Stomach (tissue), 8 donors: ENCODE measurements at regions not wholly inside any gene's neighbourhood (a gene's known extent, or its start where the extent isn't known, plus 50 kb on each side); places are given as distances from the start of the nearest gene placed in this dataset.

ENCODE experiments used
- DNase-seq, 2 donors: peaks; one replicate each; pipeline versions ENCODE4 v3.0.0 to v3.0.0-alpha.2; 2013 to 2019
- H3K27ac ChIP-seq, 5 donors: fragments of 200-600 bp in 4 of 5; sonication (generic) in 4 of 5; one replicate each; pipeline ENCODE4 v1.5.1; 2013 to 2019; ENCODE audit warnings: mild to moderate bottlenecking in 1 of 5, moderate library complexity in 1 of 5
- H3K27me3 ChIP-seq, 3 donors: fragments of 200-600 bp; sonication (generic); one replicate each; pipeline ENCODE4 v1.5.1; 2017 to 2019; ENCODE audit warnings: mixed run types in 1 of 3
- H3K36me3 ChIP-seq, 4 donors: fragments of 200-600 bp; sonication (generic); 1 replicate in 3 of 4; 2 replicates in 1 of 4; pipeline ENCODE4 v1.5.1; 2016 to 2019
- H3K4me1 ChIP-seq, 4 donors: fragments of 200-600 bp; sonication (generic); one replicate each; pipeline ENCODE4 v1.5.1; 2016 to 2019
- H3K4me3 ChIP-seq, 4 donors: fragments of 200-600 bp; sonication (generic) in 3 of 4; one replicate each; pipeline ENCODE4 v1.5.1; 2016 to 2019; ENCODE audit warnings: mild to moderate bottlenecking in 1 of 4
- H3K9me3 ChIP-seq, 4 donors: fragments of 200-600 bp; sonication (generic); one replicate each; pipeline ENCODE4 v1.5.1; 2016 to 2019
- EP300 ChIP-seq: sonication (generic); formaldehyde crosslinking; IDR thresholded peaks from one replicate; pipeline ENCODE4 v1.6.1; 2017; ENCODE audit warnings: antibody characterized with exemption
- POLR2A ChIP-seq, 4 donors: fragments of 450-650 bp; IDR thresholded peaks; one replicate each; pipeline ENCODE4 v1.6.1; 2016; ENCODE audit warnings: antibody characterized with exemption in 4 of 4, control low read depth in 2 of 4, mild to moderate bottlenecking in 1 of 4, moderate library complexity in 1 of 4
- POLR2AphosphoS5 ChIP-seq, 3 donors: sonication (generic); formaldehyde crosslinking; IDR thresholded peaks; one replicate each; pipeline ENCODE4 v1.6.1; 2016; ENCODE audit warnings: antibody characterized with exemption in 3 of 3
- WGBS, 5 donors: extraction: QIAGEN DNeasy Blood & Tissue Kit in 3 of 5; methylation state at CpG; one replicate each; pipeline versions ENCODE4 v1.1.5 to v1.1.7; 2013 to 2018; 5-methylcytosine and 5-hydroxymethylcytosine counted together
- intact Hi-C: fragments of 100-400 bp; cut with DNase I; formaldehyde crosslinking; loops from one replicate; pipeline ENCODE4 v1.15.1; 2023; ENCODE audit warnings: low total_unique reads
- TF ChIP-seq, protein P1 (sequence below), 7 experiments: fragments of 450-650 bp in 4 of 7; fragments of 200-600 bp in 3 of 7; sonication (generic) in 3 of 7; IDR thresholded peaks; one replicate each; pipeline ENCODE4 v1.5.1; 2016 to 2019; ENCODE audit warnings: antibody characterized with exemption in 7 of 7, control low read depth in 2 of 7, mild to moderate bottlenecking in 1 of 7
- donor health status: healthy with polysubstance abuse.
- donor health status: Bipolar disorder and iron deficiency.
- donor health status: healthy.

- Histone ChIP-seq H3K4me1 (peaks cover 0 to 44% (median 11%) of the 10 kb centered on the region in 4 donors), H3K27ac (no peak overlapping the region), H3K27me3 (no peaks in the 10 kb centered on the region), H3K9me3 (no peaks in the 10 kb centered on the region), H3K36me3 (no peaks in the 10 kb centered on the region), H3K4me3 (no peak overlapping the region)
- intact Hi-C loops = no loop called here
- TF ChIP-seq POLR2A (IDR thresholded peaks at IDR 0.05) (no peak), POLR2AphosphoS5 (IDR thresholded peaks at IDR 0.05) (no peak), EP300 (no peak)
- TF ChIP-seq, protein P1, sequence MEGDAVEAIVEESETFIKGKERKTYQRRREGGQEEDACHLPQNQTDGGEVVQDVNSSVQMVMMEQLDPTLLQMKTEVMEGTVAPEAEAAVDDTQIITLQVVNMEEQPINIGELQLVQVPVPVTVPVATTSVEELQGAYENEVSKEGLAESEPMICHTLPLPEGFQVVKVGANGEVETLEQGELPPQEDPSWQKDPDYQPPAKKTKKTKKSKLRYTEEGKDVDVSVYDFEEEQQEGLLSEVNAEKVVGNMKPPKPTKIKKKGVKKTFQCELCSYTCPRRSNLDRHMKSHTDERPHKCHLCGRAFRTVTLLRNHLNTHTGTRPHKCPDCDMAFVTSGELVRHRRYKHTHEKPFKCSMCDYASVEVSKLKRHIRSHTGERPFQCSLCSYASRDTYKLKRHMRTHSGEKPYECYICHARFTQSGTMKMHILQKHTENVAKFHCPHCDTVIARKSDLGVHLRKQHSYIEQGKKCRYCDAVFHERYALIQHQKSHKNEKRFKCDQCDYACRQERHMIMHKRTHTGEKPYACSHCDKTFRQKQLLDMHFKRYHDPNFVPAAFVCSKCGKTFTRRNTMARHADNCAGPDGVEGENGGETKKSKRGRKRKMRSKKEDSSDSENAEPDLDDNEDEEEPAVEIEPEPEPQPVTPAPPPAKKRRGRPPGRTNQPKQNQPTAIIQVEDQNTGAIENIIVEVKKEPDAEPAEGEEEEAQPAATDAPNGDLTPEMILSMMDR (IDR thresholded peaks at IDR 0.05) = no peak
- WGBS, 5 donors = 32 to 51% (median 45%) methylated on average over 2 of the region's 2 CpGs
- DNase-seq = no peak
Measured at GRCh38 chr13:73676550-73677047, 457.6 kb downstream of the KLF12 start.

DNA sequence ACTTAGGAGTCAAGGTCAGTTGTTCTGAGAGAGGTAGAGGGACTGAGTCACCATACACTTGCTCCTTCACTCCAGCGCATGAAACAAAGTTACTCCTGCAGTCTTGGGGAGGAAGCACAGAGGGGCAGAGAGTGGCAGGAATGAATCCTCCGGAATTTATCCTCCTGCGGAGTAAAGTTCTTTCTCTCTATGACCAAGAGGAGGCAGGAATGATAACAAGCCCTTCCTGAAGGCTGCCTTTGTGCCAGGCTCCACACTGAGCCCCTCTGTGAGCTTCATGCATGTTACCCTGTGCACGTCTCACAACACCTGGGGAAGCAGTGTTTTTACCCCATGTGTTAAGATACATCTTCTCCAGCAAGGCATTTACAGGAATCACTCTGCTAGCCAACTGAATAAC is 458.4 kb downstream of the KLF12 start:
- H3K4me1 ChIP-seq = peaks cover 0 to 44% (median 11%) of the 10 kb centered on the region in 4 donors
- H3K36me3 ChIP-seq = no peaks in the 10 kb centered on the region
- no peak for DNase-seq
- H3K27me3 ChIP-seq = no peaks in the 10 kb centered on the region
- 81 to 93% (median 84%) methylated on average over 4 of the region's 4 CpGs for WGBS, 5 donors
- TF ChIP-seq POLR2AphosphoS5 (IDR thresholded peaks at IDR 0.05) (no peak), EP300 (no peak), POLR2A (IDR thresholded peaks at IDR 0.05) (no peak)
- TF ChIP-seq, protein P1 (IDR thresholded peaks at IDR 0.05) = no peak
- no peak overlapping the region for H3K4me3 ChIP-seq
- H3K9me3 ChIP-seq = no peaks in the 10 kb centered on the region
- intact Hi-C loops = no loop called here
- no peak overlapping the region for H3K27ac ChIP-seq

GRCh38 chr13:73674570-73674969 is 459.6 kb downstream of the KLF12 start:
- H3K4me3 ChIP-seq = no peak overlapping the region
- no peak for DNase-seq
- H3K27me3 ChIP-seq = no peaks in the 10 kb centered on the region
- 38 to 67% (median 47%) methylated on average over 2 of the region's 2 CpGs for WGBS, 5 donors
- H3K9me3 ChIP-seq = no peaks in the 10 kb centered on the region
- no peak overlapping the region for H3K27ac ChIP-seq
- no peaks in the 10 kb centered on the region for H3K36me3 ChIP-seq
- intact Hi-C loops = no loop called here
- TF ChIP-seq POLR2AphosphoS5 (IDR thresholded peaks at IDR 0.05) = no peak
- TF ChIP-seq EP300 = no peak
- TF ChIP-seq POLR2A (IDR thresholded peaks at IDR 0.05) = no peak
- TF ChIP-seq, protein P1 (IDR thresholded peaks at IDR 0.05) = no peak
- H3K4me1 ChIP-seq = peaks cover 0 to 44% (median 11%) of the 10 kb centered on the region in 4 donors

GRCh38 chr13:73673931-73674330 is 460.3 kb downstream of the KLF12 start:
- Histone ChIP-seq H3K4me1 (peaks cover 0 to 44% (median 11%) of the 10 kb centered on the region in 4 donors), H3K27me3 (no peaks in the 10 kb centered on the region), H3K36me3 (no peaks in the 10 kb centered on the region), H3K4me3 (no peak overlapping the region), H3K27ac (peak overlapping the region in 2 of 5 donors; percentile 43 to 52), H3K9me3 (no peaks in the 10 kb centered on the region)
- intact Hi-C loops = no loop called here
- no peak for DNase-seq
- TF ChIP-seq POLR2AphosphoS5 (IDR thresholded peaks at IDR 0.05) (no peak), POLR2A (IDR thresholded peaks at IDR 0.05) (no peak), EP300 (no peak)
- TF ChIP-seq, protein P1 (IDR thresholded peaks at IDR 0.05) = no peak
- 55 to 72% (median 64%) methylated on average over 11 of the region's 11 CpGs for WGBS, 5 donors
